ENCODE measurements at regions not wholly inside any gene's neighbourhood (a gene's known extent, or its start where the extent isn't known, plus 50 kb on each side); places are given as distances from the start of the nearest gene placed in this dataset.

- no peaks in the 10 kb centered on the region for H3K9me3 ChIP-seq (ENCODE audit: control insufficient read depth, insufficient read depth, low read length)
- H3K27ac Mint-ChIP-seq: no peak overlapping the region
- no peaks in the 10 kb centered on the region for H3K36me3 Mint-ChIP-seq
- intact Hi-C loops (cut with micrococcal nuclease): no loop called here
- TF ChIP-seq CTCF (IDR thresholded peaks at IDR 0.05): no peak
- no peak overlapping the region for H3K4me3 Mint-ChIP-seq
- H3K36me3 ChIP-seq (ENCODE audit: control insufficient read depth, insufficient read depth, low read length): no peaks in the 10 kb centered on the region
- ATAC-seq: no peak
- H3K4me1 Mint-ChIP-seq: no peaks in the 10 kb centered on the region
- H3K27ac ChIP-seq (ENCODE audit: low read length): no peak overlapping the region
- DNase-seq: peak in 1 of 2 donors; percentile 3
- no peak overlapping the region for H3K4me3 ChIP-seq (ENCODE audit: low read length)
- no peaks in the 10 kb centered on the region for H3K27me3 ChIP-seq (ENCODE audit: control insufficient read depth, insufficient read depth, low read length)
- no peaks in the 10 kb centered on the region for H3K9me3 Mint-ChIP-seq
- no peaks in the 10 kb centered on the region for H3K4me1 ChIP-seq (ENCODE audit: control insufficient read depth, insufficient read depth, low read length)
- H3K27me3 Mint-ChIP-seq (ENCODE audit: low read depth in 2 of 2): no peaks in the 10 kb centered on the region
- WGBS (ENCODE audit: insufficient coverage): 90% methylated on average over 38 of the region's 38 CpGs
Measured at GRCh38 chr22:48944751-48945620, 882.7 kb downstream of the BRD1 start.

GRCh38 chr22:48944433-48944750 lies 883.3 kb downstream of the BRD1 start:
- H3K27ac ChIP-seq (ENCODE audit: low read length): no peak overlapping the region
- no peaks in the 10 kb centered on the region for H3K27me3 ChIP-seq (ENCODE audit: control insufficient read depth, insufficient read depth, low read length)
- H3K27me3 Mint-ChIP-seq (ENCODE audit: low read depth in 2 of 2): no peaks in the 10 kb centered on the region
- ATAC-seq (no peak), DNase-seq (peak in 1 of 2 donors; percentile 3)
- intact Hi-C loops (cut with micrococcal nuclease): no loop called here
- no peak overlapping the region for H3K4me3 Mint-ChIP-seq
- no peak for TF ChIP-seq CTCF (IDR thresholded peaks at IDR 0.05)
- H3K9me3 ChIP-seq (ENCODE audit: control insufficient read depth, insufficient read depth, low read length): no peaks in the 10 kb centered on the region
- no peak overlapping the region for H3K4me3 ChIP-seq (ENCODE audit: low read length)
- WGBS (ENCODE audit: insufficient coverage): 83% methylated on average over 5 of the region's 5 CpGs
- H3K27ac Mint-ChIP-seq: no peak overlapping the region
- no peaks in the 10 kb centered on the region for H3K4me1 ChIP-seq (ENCODE audit: control insufficient read depth, insufficient read depth, low read length)
- no peaks in the 10 kb centered on the region for H3K9me3 Mint-ChIP-seq
- H3K4me1 Mint-ChIP-seq: no peaks in the 10 kb centered on the region
- H3K36me3 Mint-ChIP-seq: no peaks in the 10 kb centered on the region
- no peaks in the 10 kb centered on the region for H3K36me3 ChIP-seq (ENCODE audit: control insufficient read depth, insufficient read depth, low read length)

GRCh38 chr22:48943567-48944432 lies 883.9 kb downstream of the BRD1 start:
- H3K4me3 ChIP-seq (ENCODE audit: low read length): no peak overlapping the region
- TF ChIP-seq CTCF (IDR thresholded peaks at IDR 0.05): no peak
- Mint-ChIP-seq H3K4me1 (no peaks in the 10 kb centered on the region), H3K27ac (no peak overlapping the region), H3K4me3 (no peak overlapping the region), H3K9me3 (no peaks in the 10 kb centered on the region), H3K27me3 (ENCODE audit: low read depth in 2 of 2) (no peaks in the 10 kb centered on the region), H3K36me3 (no peaks in the 10 kb centered on the region)
- no peaks in the 10 kb centered on the region for H3K36me3 ChIP-seq (ENCODE audit: control insufficient read depth, insufficient read depth, low read length)
- no peaks in the 10 kb centered on the region for H3K9me3 ChIP-seq (ENCODE audit: control insufficient read depth, insufficient read depth, low read length)
- WGBS (ENCODE audit: insufficient coverage): 74% methylated on average over 22 of the region's 24 CpGs
- H3K4me1 ChIP-seq (ENCODE audit: control insufficient read depth, insufficient read depth, low read length): no peaks in the 10 kb centered on the region
- no peaks in the 10 kb centered on the region for H3K27me3 ChIP-seq (ENCODE audit: control insufficient read depth, insufficient read depth, low read length)
- intact Hi-C loops (cut with micrococcal nuclease): no loop called here
- peak in 1 of 3 donors; percentile 59 for ATAC-seq
- H3K27ac ChIP-seq (ENCODE audit: low read length): no peak overlapping the region
- DNase-seq: peak; percentile 9 to 15
